Right lobe of liver (tissue), 6 donors: ENCODE measurements at regions not wholly inside any gene's neighbourhood (a gene's known extent, or its start where the extent isn't known, plus 50 kb on each side); places are given as distances from the start of the nearest gene placed in this dataset.

ENCODE experiments used
- ATAC-seq, 4 donors: fragments of 200-7000 bp; cut with Tn5 transposase; one replicate each; pipeline ENCODE4 v1.9.1; 2020; ENCODE audit warnings: mild to moderate bottlenecking in 4 of 4, moderate library complexity in 4 of 4
- DNase-seq, 3 donors: peaks; one replicate each; pipeline ENCODE4 v3.0.0-alpha.2; 2020
- H3K27ac ChIP-seq, 3 donors: fragments of 200-600 bp; one replicate each; pipeline ENCODE4 v1.8.0; 2022
- H3K27me3 ChIP-seq, 2 donors: fragments of 200-600 bp; one replicate each; pipeline ENCODE4 v1.8.0; 2022
- H3K36me3 ChIP-seq, 4 donors: fragments of 200-600 bp; sonication (generic) in 1 of 4; one replicate each; pipeline versions ENCODE4 v1.5.1 to v1.8.0; 2017 to 2022; ENCODE audit warnings: control low read depth in 1 of 4
- H3K4me1 ChIP-seq, 4 donors: fragments of 200-600 bp; sonication (generic) in 1 of 4; one replicate each; pipeline versions ENCODE4 v1.5.1 to v1.8.0; 2017 to 2022; ENCODE audit warnings: control low read depth in 1 of 4
- H3K4me3 ChIP-seq, 3 donors: fragments of 200-600 bp; one replicate each; pipeline ENCODE4 v1.8.0; 2022
- H3K9me3 ChIP-seq, 4 donors: fragments of 200-600 bp; sonication (generic) in 1 of 4; one replicate each; pipeline versions ENCODE4 v1.5.1 to v1.8.0; 2017 to 2022; ENCODE audit warnings: control low read depth in 1 of 4
- POLR2A ChIP-seq: fragments of 450-650 bp; IDR thresholded peaks from one replicate; pipeline ENCODE4 v1.6.1; 2017; ENCODE audit warnings: antibody characterized with exemption, mild to moderate bottlenecking
- WGBS: methylation state at CpG from one replicate; pipeline ENCODE4 v1.1.6; 2018; ENCODE audit warnings: low coverage, low lambda C conversion rate; ENCODE audit not compliant: insufficient coverage; ENCODE audit errors: missing lambda C conversion rate; 5-methylcytosine and 5-hydroxymethylcytosine counted together
- intact Hi-C, 2 donors: fragments of 100-400 bp; cut with DNase I; formaldehyde crosslinking; loops; one replicate each; pipeline versions ENCODE4 v1.11.2 to v1.14.1; 2022
- TF ChIP-seq, protein P1 (sequence below), 4 donors: fragments of 200-600 bp in 3 of 4; fragments of 450-650 bp in 1 of 4; IDR thresholded peaks; one replicate each; pipeline versions ENCODE4 v1.5.1 to v1.8.0; 2016 to 2022; ENCODE audit warnings: antibody characterized with exemption in 4 of 4, mild to moderate bottlenecking in 2 of 4
- donor health status: DM: no; HTN: yes; CAD: no.
- donor health status: DM: no; HTN: no; CAD: no.
- donor health status: DM: no; HTN: no; CAD: no.
- donor health status: DM: no; HTN: yes; CAD: no.
- donor health status: DM: no; HTN: yes; CAD: no.

DNA sequence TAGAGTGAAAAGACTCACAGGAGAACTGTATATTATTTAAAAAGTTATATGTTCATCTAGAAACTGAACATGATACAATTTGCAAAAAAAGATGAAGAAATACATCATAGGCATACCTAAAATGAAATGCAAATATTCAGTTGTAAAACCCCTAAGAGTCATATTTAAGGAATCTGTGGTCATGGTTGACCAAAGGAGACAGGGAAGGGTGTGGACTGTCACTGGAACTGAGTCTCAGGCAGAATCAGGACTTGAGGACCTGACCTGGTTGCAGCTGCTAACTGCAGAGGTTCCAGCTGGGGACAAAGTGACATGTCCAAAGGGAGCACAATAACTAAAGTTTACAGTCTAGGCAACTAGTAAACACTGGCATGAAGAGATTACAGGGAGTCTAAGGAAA is 211.3 kb upstream of the RAG2 start:
- no peaks in the 10 kb centered on the region for H3K27me3 ChIP-seq
- no peak for DNase-seq
- no peak for ATAC-seq
- H3K27ac ChIP-seq: no peak overlapping the region
- H3K36me3 ChIP-seq: no peaks in the 10 kb centered on the region
- no peak overlapping the region for H3K4me3 ChIP-seq
- H3K4me1 ChIP-seq: no peaks in the 10 kb centered on the region
- intact Hi-C loops: no loop called here
- TF ChIP-seq, protein P1, sequence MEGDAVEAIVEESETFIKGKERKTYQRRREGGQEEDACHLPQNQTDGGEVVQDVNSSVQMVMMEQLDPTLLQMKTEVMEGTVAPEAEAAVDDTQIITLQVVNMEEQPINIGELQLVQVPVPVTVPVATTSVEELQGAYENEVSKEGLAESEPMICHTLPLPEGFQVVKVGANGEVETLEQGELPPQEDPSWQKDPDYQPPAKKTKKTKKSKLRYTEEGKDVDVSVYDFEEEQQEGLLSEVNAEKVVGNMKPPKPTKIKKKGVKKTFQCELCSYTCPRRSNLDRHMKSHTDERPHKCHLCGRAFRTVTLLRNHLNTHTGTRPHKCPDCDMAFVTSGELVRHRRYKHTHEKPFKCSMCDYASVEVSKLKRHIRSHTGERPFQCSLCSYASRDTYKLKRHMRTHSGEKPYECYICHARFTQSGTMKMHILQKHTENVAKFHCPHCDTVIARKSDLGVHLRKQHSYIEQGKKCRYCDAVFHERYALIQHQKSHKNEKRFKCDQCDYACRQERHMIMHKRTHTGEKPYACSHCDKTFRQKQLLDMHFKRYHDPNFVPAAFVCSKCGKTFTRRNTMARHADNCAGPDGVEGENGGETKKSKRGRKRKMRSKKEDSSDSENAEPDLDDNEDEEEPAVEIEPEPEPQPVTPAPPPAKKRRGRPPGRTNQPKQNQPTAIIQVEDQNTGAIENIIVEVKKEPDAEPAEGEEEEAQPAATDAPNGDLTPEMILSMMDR (IDR thresholded peaks at IDR 0.05): no peak
- no peak for TF ChIP-seq POLR2A
- H3K9me3 ChIP-seq: no peaks in the 10 kb centered on the region

DNA sequence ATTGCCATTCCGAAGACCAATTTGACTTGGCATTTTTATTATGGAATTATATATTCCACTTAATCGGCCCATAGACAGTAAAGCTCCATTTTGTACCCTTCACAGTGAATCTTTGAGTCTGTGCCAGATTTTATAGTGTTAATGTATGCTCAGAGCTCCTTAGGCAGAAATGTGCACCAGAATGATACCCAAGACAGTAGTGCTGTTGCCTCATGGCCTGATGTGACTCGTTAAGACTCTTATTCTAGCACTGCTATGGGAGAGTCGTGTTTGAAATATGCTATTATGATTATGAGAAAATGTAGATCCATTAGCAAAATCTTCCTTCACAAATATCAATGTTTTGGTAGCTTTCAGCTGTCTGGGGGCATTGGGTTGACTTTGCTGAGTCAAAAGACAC is 209.8 kb upstream of the RAG2 start:
- DNase-seq (no peak), ATAC-seq (no peak)
- H3K4me3 ChIP-seq: no peak overlapping the region
- WGBS: 45% methylated on average over 4 of the region's 4 CpGs
- intact Hi-C loops: no loop called here
- H3K9me3 ChIP-seq: no peaks in the 10 kb centered on the region
- no peaks in the 10 kb centered on the region for H3K36me3 ChIP-seq
- no peaks in the 10 kb centered on the region for H3K27me3 ChIP-seq
- no peak for TF ChIP-seq POLR2A
- TF ChIP-seq, protein P1 (IDR thresholded peaks at IDR 0.05): no peak
- H3K27ac ChIP-seq: no peak overlapping the region
- no peaks in the 10 kb centered on the region for H3K4me1 ChIP-seq

DNA sequence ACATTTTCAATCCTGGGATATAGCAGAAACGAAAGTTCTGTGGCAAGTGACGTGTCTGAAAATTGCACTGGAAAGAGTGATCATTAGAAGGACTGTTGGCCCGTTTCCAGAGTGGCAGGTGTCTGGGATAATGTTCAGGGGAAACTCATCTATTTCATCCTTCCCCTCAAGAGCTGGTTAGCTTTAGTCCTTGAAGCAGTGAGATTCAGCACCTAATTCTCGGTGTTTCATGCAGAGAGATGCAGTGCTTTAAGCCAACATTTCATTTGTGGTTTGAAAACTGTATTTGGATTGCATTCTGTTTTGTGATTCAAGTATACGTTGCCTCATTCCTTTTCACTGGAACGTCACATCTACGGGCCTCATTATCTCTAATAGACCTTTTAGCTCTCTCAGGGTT is 205.0 kb upstream of the RAG2 start:
- H3K4me3 ChIP-seq: no peak overlapping the region
- WGBS: 30% methylated on average over 7 of the region's 7 CpGs
- no peak overlapping the region for H3K27ac ChIP-seq
- no peaks in the 10 kb centered on the region for H3K36me3 ChIP-seq
- no peaks in the 10 kb centered on the region for H3K4me1 ChIP-seq
- H3K27me3 ChIP-seq: no peaks in the 10 kb centered on the region
- intact Hi-C loops: no loop called here
- TF ChIP-seq, protein P1 (IDR thresholded peaks at IDR 0.05): no peak
- no peak for TF ChIP-seq POLR2A
- DNase-seq (no peak), ATAC-seq (no peak)
- H3K9me3 ChIP-seq: no peaks in the 10 kb centered on the region

DNA sequence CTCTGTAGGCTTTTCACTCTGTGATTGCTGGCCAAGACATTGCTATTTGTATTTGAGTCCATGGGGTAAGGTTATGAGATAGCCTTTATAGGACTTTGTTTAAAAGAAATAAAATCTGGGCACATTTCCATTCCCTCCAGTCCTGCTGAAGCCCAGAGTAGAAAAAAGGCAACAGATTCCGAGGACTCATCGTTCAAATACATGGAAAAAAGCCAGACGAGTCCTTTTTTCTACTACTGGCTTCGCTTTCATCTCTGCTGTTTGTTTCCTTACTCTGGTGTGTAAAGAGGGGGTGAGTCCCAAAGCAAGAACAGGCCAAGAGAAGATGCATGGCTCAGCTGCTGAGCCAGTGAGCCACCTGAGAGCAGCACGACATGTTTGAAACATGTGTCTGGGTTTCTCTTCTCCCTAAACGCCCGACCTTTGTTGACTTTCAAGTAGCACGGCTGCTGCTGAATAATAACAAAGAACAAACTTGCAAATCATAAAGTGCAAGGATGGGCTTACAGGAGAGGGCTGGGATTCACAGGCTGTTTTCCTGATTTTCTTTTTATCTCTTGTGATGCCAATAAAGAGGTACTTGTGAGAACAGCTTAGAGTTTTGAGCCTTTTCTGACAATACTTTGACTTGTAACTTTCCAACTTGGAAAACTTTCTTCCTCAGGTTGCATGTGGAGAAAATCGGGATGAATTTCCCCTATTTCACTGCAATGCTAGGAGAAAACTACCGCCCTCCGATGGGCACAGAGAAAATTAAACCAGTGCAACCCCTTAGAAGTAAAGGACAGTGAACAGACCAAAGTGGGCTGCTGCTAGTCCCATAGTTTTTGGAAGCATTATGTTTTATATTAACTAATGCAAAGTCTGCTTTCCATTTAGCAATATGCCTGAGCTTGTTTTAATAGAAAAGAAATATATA is 195.2 kb upstream of the RAG2 start:
- H3K27ac ChIP-seq: no peak overlapping the region
- DNase-seq (no peak), ATAC-seq (no peak)
- no peaks in the 10 kb centered on the region for H3K9me3 ChIP-seq
- H3K4me3 ChIP-seq: no peak overlapping the region
- TF ChIP-seq, protein P1 (IDR thresholded peaks at IDR 0.05): peak in 1 of 4 donors; percentile 21
- TF ChIP-seq POLR2A: no peak
- H3K4me1 ChIP-seq: no peaks in the 10 kb centered on the region
- no peaks in the 10 kb centered on the region for H3K36me3 ChIP-seq
- WGBS: 21% methylated on average over 11 of the region's 11 CpGs
- H3K27me3 ChIP-seq: no peaks in the 10 kb centered on the region
- intact Hi-C loops: no loop called here
